MM.1S (cell line): ENCODE measurements at regions not wholly inside any gene's neighbourhood (a gene's known extent, or its start where the extent isn't known, plus 50 kb on each side); places are given as distances from the start of the nearest gene placed in this dataset.

Experiments
- DNase-seq: peaks from one replicate; pipeline ENCODE4 v3.0.0-alpha.2; 2015
- H2AFZ ChIP-seq: fragments of 300-600 bp; sonication (generic); 2 replicates; pipeline ENCODE4 v1.6.0; 2016; ENCODE audit warnings: antibody characterized with exemption, low read length
- H3F3A ChIP-seq: fragments of 300-600 bp; sonication (generic); 2 replicates; pipeline ENCODE4 v1.6.1; 2016; ENCODE audit warnings: mild to moderate bottlenecking, antibody characterized with exemption, low read length, moderate library complexity, mixed read lengths; ENCODE audit not compliant: insufficient read depth
- H3K27ac ChIP-seq: fragments of 300-600 bp; sonication (generic); 2 replicates; pipeline ENCODE4 v1.5.1; 2016; ENCODE audit warnings: mild to moderate bottlenecking, low read length
- H3K27me3 ChIP-seq: fragments of 300-600 bp; sonication (generic); replicated peaks from 2 replicates; pipeline ENCODE4 v1.6.0; 2016; ENCODE audit warnings: low read length; ENCODE audit not compliant: insufficient read depth
- H3K36me3 ChIP-seq: fragments of 300-600 bp; sonication (generic); replicated peaks from 2 replicates; pipeline ENCODE4 v1.6.1; 2016; ENCODE audit warnings: mild to moderate bottlenecking, low read length, mixed read lengths; ENCODE audit not compliant: insufficient read depth
- H3K4me1 ChIP-seq: fragments of 300-600 bp; sonication (generic); 2 replicates; pipeline ENCODE4 v1.6.1; 2016; ENCODE audit warnings: low read length, mixed read lengths
- H3K4me2 ChIP-seq: fragments of 300-600 bp; sonication (generic); 2 replicates; pipeline ENCODE4 v1.6.0; 2016; ENCODE audit warnings: low read depth, low read length
- H3K4me3 ChIP-seq: fragments of 300-600 bp; sonication (generic); 2 replicates; pipeline ENCODE4 v1.5.1; 2016; ENCODE audit warnings: low read length, mixed read lengths
- H3K79me2 ChIP-seq: fragments of 300-600 bp; sonication (generic); 2 replicates; pipeline ENCODE4 v1.6.1; 2016; ENCODE audit warnings: mixed run types, low read length, mixed read lengths
- H3K9ac ChIP-seq: fragments of 300-600 bp; sonication (generic); 2 replicates; pipeline ENCODE4 v1.6.1; 2016; ENCODE audit warnings: low read length, mixed read lengths
- H3K9me2 ChIP-seq: fragments of 300-600 bp; sonication (generic); replicated peaks from 2 replicates; pipeline ENCODE4 v1.6.1; 2016; ENCODE audit warnings: mild to moderate bottlenecking, low read length, mixed read lengths; ENCODE audit not compliant: insufficient read depth
- H3K9me3 ChIP-seq: fragments of 300-600 bp; sonication (generic); replicated peaks from 2 replicates; pipeline ENCODE4 v1.6.1; 2016; ENCODE audit warnings: mild to moderate bottlenecking, low read length, mixed read lengths; ENCODE audit not compliant: insufficient read depth
- H4K20me1 ChIP-seq: fragments of 300-600 bp; sonication (generic); 2 replicates; pipeline ENCODE4 v1.6.1; 2016; ENCODE audit warnings: mild to moderate bottlenecking, low read length, moderate library complexity, mixed read lengths; ENCODE audit not compliant: insufficient read depth
- EZH2 ChIP-seq: fragments of 300-600 bp; sonication (generic); optimal IDR thresholded peaks from 2 replicates; pipeline ENCODE3; 2017; ENCODE audit warnings: low read depth, mild to moderate bottlenecking, antibody characterized with exemption, low read length, mixed read lengths
- EZH2phosphoT487 ChIP-seq: fragments of 300-600 bp; sonication (generic); IDR thresholded peaks from 2 replicates; pipeline ENCODE4 v1.6.1; 2018; ENCODE audit warnings: antibody characterized with exemption, low read length
- TF ChIP-seq, protein P1 (sequence below): fragments of 300-600 bp; sonication (generic); IDR thresholded peaks from 2 replicates; pipeline ENCODE4 v1.5.1; 2016; ENCODE audit warnings: antibody characterized with exemption, low read length, mixed read lengths

GRCh38 chr6:26180346-26180745 is 93.1 kb downstream of the HFE start:
- no peak overlapping the region for H3K4me3 ChIP-seq
- no peaks in the 10 kb centered on the region for H3K9me3 ChIP-seq
- no peak overlapping the region for H2AFZ ChIP-seq
- H3K27ac ChIP-seq: no peak overlapping the region
- DNase-seq: no peak
- no peaks in the 10 kb centered on the region for H3K79me2 ChIP-seq
- H3F3A ChIP-seq: peaks cover 18% of the 10 kb centered on the region
- H3K36me3 ChIP-seq: no peaks in the 10 kb centered on the region
- H3K4me2 ChIP-seq: no peak overlapping the region
- H3K9ac ChIP-seq: no peak overlapping the region
- peaks cover 5% of the 10 kb centered on the region; the same call in 1 of the 2 replicates for H3K4me1 ChIP-seq
- H4K20me1 ChIP-seq: no peaks in the 10 kb centered on the region
- H3K27me3 ChIP-seq: no peaks in the 10 kb centered on the region
- TF ChIP-seq EZH2phosphoT487 (no peak), EZH2 (no peak)
- TF ChIP-seq, protein P1, sequence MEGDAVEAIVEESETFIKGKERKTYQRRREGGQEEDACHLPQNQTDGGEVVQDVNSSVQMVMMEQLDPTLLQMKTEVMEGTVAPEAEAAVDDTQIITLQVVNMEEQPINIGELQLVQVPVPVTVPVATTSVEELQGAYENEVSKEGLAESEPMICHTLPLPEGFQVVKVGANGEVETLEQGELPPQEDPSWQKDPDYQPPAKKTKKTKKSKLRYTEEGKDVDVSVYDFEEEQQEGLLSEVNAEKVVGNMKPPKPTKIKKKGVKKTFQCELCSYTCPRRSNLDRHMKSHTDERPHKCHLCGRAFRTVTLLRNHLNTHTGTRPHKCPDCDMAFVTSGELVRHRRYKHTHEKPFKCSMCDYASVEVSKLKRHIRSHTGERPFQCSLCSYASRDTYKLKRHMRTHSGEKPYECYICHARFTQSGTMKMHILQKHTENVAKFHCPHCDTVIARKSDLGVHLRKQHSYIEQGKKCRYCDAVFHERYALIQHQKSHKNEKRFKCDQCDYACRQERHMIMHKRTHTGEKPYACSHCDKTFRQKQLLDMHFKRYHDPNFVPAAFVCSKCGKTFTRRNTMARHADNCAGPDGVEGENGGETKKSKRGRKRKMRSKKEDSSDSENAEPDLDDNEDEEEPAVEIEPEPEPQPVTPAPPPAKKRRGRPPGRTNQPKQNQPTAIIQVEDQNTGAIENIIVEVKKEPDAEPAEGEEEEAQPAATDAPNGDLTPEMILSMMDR: no peak
- no peaks in the 10 kb centered on the region for H3K9me2 ChIP-seq

DNA sequence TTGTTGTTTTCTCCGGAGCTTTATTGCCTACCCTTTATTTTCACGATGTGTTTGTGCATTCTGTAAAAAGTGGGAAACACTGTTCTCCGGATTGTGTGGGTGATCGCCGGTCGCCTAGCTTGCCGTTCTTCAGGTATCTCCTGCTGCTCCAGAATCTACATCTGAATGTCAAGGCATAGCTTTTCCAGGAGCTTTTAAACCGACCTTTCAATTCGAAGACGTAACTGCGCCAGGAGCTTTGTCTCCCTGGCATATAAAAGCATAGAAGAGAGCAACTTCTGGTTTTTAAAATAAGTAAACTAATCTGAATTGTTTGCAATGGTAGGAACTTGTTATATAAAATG is 96.0 kb downstream of the HFE start:
- Histone ChIP-seq H3K27ac (no peak overlapping the region), H3K4me1 (peaks cover 14% of the 10 kb centered on the region; the same call in 1 of the 2 replicates), H3K9me2 (no peaks in the 10 kb centered on the region), H3K27me3 (no peaks in the 10 kb centered on the region), H2AFZ (no peak overlapping the region), H3K79me2 (no peaks in the 10 kb centered on the region), H4K20me1 (no peaks in the 10 kb centered on the region), H3K9ac (no peak overlapping the region), H3K36me3 (no peaks in the 10 kb centered on the region), H3K4me3 (no peak overlapping the region), H3F3A (peaks cover 25% of the 10 kb centered on the region), H3K9me3 (no peaks in the 10 kb centered on the region), H3K4me2 (peak overlapping the region; percentile 69; the same call in 1 of the 2 replicates)
- DNase-seq: no peak
- TF ChIP-seq, protein P1: no peak
- TF ChIP-seq EZH2 (no peak), EZH2phosphoT487 (no peak)

- Histone ChIP-seq H3K9me2 (no peaks in the 10 kb centered on the region), H3K79me2 (no peaks in the 10 kb centered on the region), H2AFZ (peak overlapping the region; percentile 39), H3K9me3 (no peaks in the 10 kb centered on the region), H3F3A (peaks cover 30% of the 10 kb centered on the region), H3K9ac (peak overlapping the region; percentile 38; the same call in 1 of the 2 replicates), H3K4me1 (peaks cover 14% of the 10 kb centered on the region; the same call in 1 of the 2 replicates), H3K4me3 (peak overlapping the region; percentile 52), H3K36me3 (no peaks in the 10 kb centered on the region), H3K27ac (peak overlapping the region; percentile 66; the same call in 1 of the 2 replicates), H3K27me3 (no peaks in the 10 kb centered on the region), H4K20me1 (no peaks in the 10 kb centered on the region), H3K4me2 (peak overlapping the region; percentile 69)
- DNase-seq: peak; percentile 80
- TF ChIP-seq EZH2phosphoT487 (no peak), EZH2 (no peak)
- TF ChIP-seq, protein P1: no peak
Measured at GRCh38 chr6:26183581-26184366, 96.5 kb downstream of the HFE start.
